Renal pelvis (tissue), 1 donor: ENCODE measurements at regions not wholly inside any gene's neighbourhood (a gene's known extent, or its start where the extent isn't known, plus 50 kb on each side); places are given as distances from the start of the nearest gene placed in this dataset.
"Not testable (repeated sequence)": the region's sequence is repeated elsewhere in the genome, so short reads cannot be mapped to it uniquely, and the experiment has no call there.

Experiments
- DNase-seq: peaks from one replicate; pipeline ENCODE4 v3.0.0-alpha.2; 2013

- DNase-seq: no peak
These were observed 665.5 kb upstream of the CNTNAP5 start for GRCh38 chr2:123359636-123360035.

GRCh38 chr2:123362671-123363440, 662.2 kb upstream of the CNTNAP5 start:
- peak; percentile 14 for DNase-seq

GRCh38 chr2:123363826-123364225, 661.3 kb upstream of the CNTNAP5 start:
- DNase-seq: no peak

GRCh38 chr2:123364243-123364896, 660.7 kb upstream of the CNTNAP5 start:
- DNase-seq: no peak

- DNase-seq: no peak
These were observed 658.7 kb upstream of the CNTNAP5 start for GRCh38 chr2:123366239-123366837.

- DNase-seq: no peak
These were observed 654.9 kb upstream of the CNTNAP5 start for GRCh38 chr2:123370186-123370585.

GRCh38 chr2:123371535-123371934, 653.6 kb upstream of the CNTNAP5 start:
- DNase-seq: no peak

GRCh38 chr2:123380370-123380935, 644.6 kb upstream of the CNTNAP5 start:
- no peak for DNase-seq

GRCh38 chr2:123415678-123416077, 609.4 kb upstream of the CNTNAP5 start:
- DNase-seq: no peak

- no peak for DNase-seq
These were observed 605.1 kb upstream of the CNTNAP5 start for GRCh38 chr2:123419976-123420375.

- DNase-seq: peak; percentile 64
These were observed 590.3 kb upstream of the CNTNAP5 start for GRCh38 chr2:123434546-123435395.

GRCh38 chr2:123438251-123438650, 586.8 kb upstream of the CNTNAP5 start:
- no peak for DNase-seq

- DNase-seq: no peak
These were observed 586.4 kb upstream of the CNTNAP5 start for GRCh38 chr2:123438675-123439074.

- no peak for DNase-seq
These were observed 576.3 kb upstream of the CNTNAP5 start for GRCh38 chr2:123448801-123449200.

GRCh38 chr2:123451542-123451941, 573.5 kb upstream of the CNTNAP5 start:
- no peak for DNase-seq

- DNase-seq: no peak
These were observed 571.9 kb upstream of the CNTNAP5 start for GRCh38 chr2:123453046-123453700.

GRCh38 chr2:123453772-123454171, 571.3 kb upstream of the CNTNAP5 start:
- DNase-seq: no peak

- DNase-seq: not testable (repeated sequence)
These were observed 569.9 kb upstream of the CNTNAP5 start for GRCh38 chr2:123455234-123455633.

GRCh38 chr2:123456416-123456815, 568.7 kb upstream of the CNTNAP5 start:
- DNase-seq: no peak

GRCh38 chr2:123463886-123464285, 561.2 kb upstream of the CNTNAP5 start:
- no peak for DNase-seq

GRCh38 chr2:123468071-123468470, 557.0 kb upstream of the CNTNAP5 start:
- DNase-seq: no peak
